PC-3 (cell line): ENCODE measurements at regions not wholly inside any gene's neighbourhood (a gene's known extent, or its start where the extent isn't known, plus 50 kb on each side); places are given as distances from the start of the nearest gene placed in this dataset.

ENCODE experiments used
- ATAC-seq: fragments of 200-7000 bp; cut with Tn5 transposase; 2 replicates; pipeline ENCODE4 v1.9.1; 2020; ENCODE audit warnings: mild to moderate bottlenecking, moderate library complexity
- BruUV-seq: library from RNA; stranded (reverse); fragments of 400-500 nt; replicated peaks from 2 replicates; lab custom pipeline; 2021; lab: Mats Ljungman, UMichigan
- CTCF ChIA-PET: fragments of 300-600 bp; sonication (Branson Sonifier 250); formaldehyde crosslinking; loops from one replicate; lab custom pipeline; 2022; ENCODE audit warnings: antibody characterized with exemption; lab: Charles Lee
- POLR2A ChIA-PET: fragments of 300-600 bp; sonication (Branson Sonifier 250); formaldehyde crosslinking; loops from one replicate; lab custom pipeline; 2022; ENCODE audit warnings: antibody characterized with exemption; ENCODE audit not compliant: unreplicated experiment; lab: Charles Lee
- DNase-seq: peaks from one replicate; pipeline ENCODE4 v3.0.0-alpha.2; 2015
- H2AFZ ChIP-seq: fragments of 300-600 bp; sonication (generic); 2 replicates; pipeline ENCODE4 v1.6.0; 2016; ENCODE audit warnings: antibody characterized with exemption, low read length
- H3F3A ChIP-seq: fragments of 300-600 bp; sonication (generic); one replicate; pipeline ENCODE4 v1.6.0; 2017; ENCODE audit warnings: antibody characterized with exemption, low read length, control low read depth, mild to moderate bottlenecking; ENCODE audit not compliant: unreplicated experiment
- H3K27ac ChIP-seq: fragments of 300-600 bp; sonication (generic); 2 replicates; pipeline ENCODE4 v1.5.1; 2016; ENCODE audit warnings: mild to moderate bottlenecking, low read length
- H3K27me3 ChIP-seq: fragments of 300-600 bp; sonication (generic); 2 replicates; pipeline ENCODE4 v1.6.1; 2016; ENCODE audit warnings: low read length, mixed read lengths
- H3K36me3 ChIP-seq: fragments of 300-600 bp; sonication (generic); 2 replicates; pipeline ENCODE4 v1.6.1; 2016; ENCODE audit warnings: low read depth, mixed run types, low read length, mixed read lengths
- H3K4me1 ChIP-seq: fragments of 300-600 bp; sonication (generic); 2 replicates; pipeline ENCODE4 v1.5.1; 2016; ENCODE audit warnings: low read length; ENCODE audit not compliant: insufficient read depth
- H3K4me2 ChIP-seq: fragments of 300-600 bp; sonication (generic); 2 replicates; pipeline ENCODE4 v1.6.0; 2016; ENCODE audit warnings: low read length
- H3K4me3 ChIP-seq: fragments of 300-600 bp; sonication (generic); 2 replicates; pipeline ENCODE4 v1.5.1; 2016; ENCODE audit warnings: mild to moderate bottlenecking, low read length, mixed read lengths
- H3K79me2 ChIP-seq: fragments of 300-600 bp; sonication (generic); 2 replicates; pipeline ENCODE4 v1.6.1; 2017; ENCODE audit warnings: low read length, mixed read lengths
- H3K9ac ChIP-seq: fragments of 300-600 bp; sonication (generic); 2 replicates; pipeline ENCODE4 v1.6.0; 2016; ENCODE audit warnings: mild to moderate bottlenecking, low read length
- H3K9me2 ChIP-seq: fragments of 300-600 bp; sonication (generic); replicated peaks from 2 replicates; pipeline ENCODE4 v1.6.1; 2016; ENCODE audit warnings: mixed run types, low read length, mixed read lengths
- H3K9me3 ChIP-seq: fragments of 300-600 bp; sonication (generic); 2 replicates; pipeline ENCODE4 v1.6.1; 2016; ENCODE audit warnings: low read length, mixed read lengths
- H4K20me1 ChIP-seq: fragments of 300-600 bp; sonication (generic); 2 replicates; pipeline ENCODE4 v1.6.1; 2016; ENCODE audit warnings: low read length, mixed read lengths
- CTCF ChIP-seq: fragments of 300-600 bp; sonication (generic); conservative IDR thresholded peaks from 2 replicates; pipeline ENCODE4 v1.5.1; 2017; ENCODE audit warnings: antibody characterized with exemption, low read depth, mild to moderate bottlenecking, low read length
- EZH2 ChIP-seq: fragments of 300-600 bp; sonication (generic); IDR thresholded peaks from one replicate; pipeline ENCODE4 v1.6.1; 2017; ENCODE audit warnings: antibody characterized with exemption, mild to moderate bottlenecking, low read length; ENCODE audit not compliant: unreplicated experiment
- EZH2phosphoT487 ChIP-seq: fragments of 300-600 bp; sonication (generic); IDR thresholded peaks from 2 replicates; pipeline ENCODE4 v1.6.1; 2018; ENCODE audit warnings: mild to moderate bottlenecking, antibody characterized with exemption, low read length, borderline replicate concordance
- intact Hi-C: fragments of 100-400 bp; cut with micrococcal nuclease; formaldehyde crosslinking; loops from 2 replicates; pipeline ENCODE4 v1.9.0; 2023

- no peaks in the 10 kb centered on the region for H3K79me2 ChIP-seq
- no TSS peak for BruUV-seq
Measured at GRCh38 chr5:166073901-166074581, 2217.4 kb upstream of the WWC1 start.

GRCh38 chr5:166074582-166075481 lies 2216.6 kb upstream of the WWC1 start:
- no peak for ATAC-seq
- Histone ChIP-seq H3K4me1 (no peaks in the 10 kb centered on the region), H2AFZ (no peak overlapping the region), H3K36me3 (no peaks in the 10 kb centered on the region), H3F3A (no peaks in the 10 kb centered on the region), H3K9me3 (peaks cover 5% of the 10 kb centered on the region; the same call in 1 of the 2 replicates), H3K9ac (no peak overlapping the region), H3K9me2 (no peaks in the 10 kb centered on the region), H3K27ac (no peak overlapping the region), H4K20me1 (no peaks in the 10 kb centered on the region), H3K4me2 (no peak overlapping the region), H3K4me3 (no peak overlapping the region), H3K79me2 (no peaks in the 10 kb centered on the region), H3K27me3 (no peaks in the 10 kb centered on the region)
- POLR2A ChIA-PET: no interaction called here
- BruUV-seq: no TSS peak
- no peak for DNase-seq
- CTCF ChIA-PET: no interaction called here
- TF ChIP-seq EZH2: no peak
- intact Hi-C loops: no loop called here

More at GRCh38 chr5:166073901-166074581, 2217.4 kb upstream of the WWC1 start:
- POLR2A ChIA-PET: no interaction called here
- H3K4me2 ChIP-seq: no peak overlapping the region
- DNase-seq: no peak
- H3K4me1 ChIP-seq: no peaks in the 10 kb centered on the region
- no peaks in the 10 kb centered on the region for H4K20me1 ChIP-seq
- H3K4me3 ChIP-seq: no peak overlapping the region
- intact Hi-C loops: no loop called here
- no peaks in the 10 kb centered on the region for H3K36me3 ChIP-seq
- no peak overlapping the region for H3K27ac ChIP-seq
- no peak overlapping the region for H2AFZ ChIP-seq
- CTCF ChIA-PET: no interaction called here
- ATAC-seq: no peak
- H3K9me2 ChIP-seq: no peaks in the 10 kb centered on the region
- TF ChIP-seq EZH2phosphoT487: no peak
- TF ChIP-seq CTCF: no peak
- TF ChIP-seq EZH2: no peak
- H3K9me3 ChIP-seq: peaks cover 4% of the 10 kb centered on the region; the same call in 1 of the 2 replicates
- no peaks in the 10 kb centered on the region for H3K27me3 ChIP-seq
- H3F3A ChIP-seq: no peaks in the 10 kb centered on the region
- no peak overlapping the region for H3K9ac ChIP-seq

- H2AFZ ChIP-seq: no peak overlapping the region
- intact Hi-C loops: no loop called here
- ATAC-seq (no peak), DNase-seq (no peak)
- no peaks in the 10 kb centered on the region for H3K9me2 ChIP-seq
- H3F3A ChIP-seq: no peaks in the 10 kb centered on the region
- H3K4me2 ChIP-seq: no peak overlapping the region
- H3K4me3 ChIP-seq: no peak overlapping the region
- BruUV-seq: no TSS peak
- no peak overlapping the region for H3K27ac ChIP-seq
- H3K36me3 ChIP-seq: no peaks in the 10 kb centered on the region
- CTCF ChIA-PET: no interaction called here
- H3K9ac ChIP-seq: no peak overlapping the region
- POLR2A ChIA-PET: no interaction called here
- no peaks in the 10 kb centered on the region for H4K20me1 ChIP-seq
- H3K4me1 ChIP-seq: no peaks in the 10 kb centered on the region
- H3K9me3 ChIP-seq: peaks cover 8% of the 10 kb centered on the region
- no peaks in the 10 kb centered on the region for H3K79me2 ChIP-seq
- TF ChIP-seq EZH2: no peak
- no peak for TF ChIP-seq EZH2phosphoT487
- no peak for TF ChIP-seq CTCF
- no peaks in the 10 kb centered on the region for H3K27me3 ChIP-seq
Measured at GRCh38 chr5:166083183-166083959, 2208.1 kb upstream of the WWC1 start.
